ENCODE measurements at regions not wholly inside any gene's neighbourhood (a gene's known extent, or its start where the extent isn't known, plus 50 kb on each side); places are given as distances from the start of the nearest gene placed in this dataset.

GRCh38 chr2:221817878-221818277, 245.8 kb upstream of the EPHA4 start:
- no peak for DNase-seq

- no peak for DNase-seq
These were observed 244.9 kb upstream of the EPHA4 start for GRCh38 chr2:221817052-221817451.

GRCh38 chr2:221816566-221816965, 244.5 kb upstream of the EPHA4 start:
- DNase-seq, result no peak

- no peak for DNase-seq
These were observed 238.5 kb upstream of the EPHA4 start for GRCh38 chr2:221810650-221811049.

- DNase-seq, result no peak
These were observed 238.1 kb upstream of the EPHA4 start for GRCh38 chr2:221810245-221810644.

GRCh38 chr2:221808488-221808887, 236.4 kb upstream of the EPHA4 start:
- no peak for DNase-seq

- DNase-seq, result no peak
These were observed 235.6 kb upstream of the EPHA4 start for GRCh38 chr2:221807706-221808105.

- no peak for DNase-seq
These were observed 230.0 kb upstream of the EPHA4 start for GRCh38 chr2:221802089-221802488.

GRCh38 chr2:221792971-221793521, 220.9 kb upstream of the EPHA4 start:
- no peak for DNase-seq

GRCh38 chr2:221791844-221792243, 219.7 kb upstream of the EPHA4 start:
- no peak for DNase-seq

- DNase-seq, result no peak
These were observed 215.5 kb upstream of the EPHA4 start for GRCh38 chr2:221787561-221787960.

GRCh38 chr2:221786297-221786926, 214.3 kb upstream of the EPHA4 start:
- no peak for DNase-seq

- DNase-seq, result no peak
These were observed 208.2 kb upstream of the EPHA4 start for GRCh38 chr2:221780281-221780688.

GRCh38 chr2:221779614-221780067, 207.5 kb upstream of the EPHA4 start:
- DNase-seq, result no peak

- no peak for DNase-seq
These were observed 205.9 kb upstream of the EPHA4 start for GRCh38 chr2:221778025-221778424.

- no peak for DNase-seq
These were observed 205.0 kb upstream of the EPHA4 start for GRCh38 chr2:221777119-221777518.

- DNase-seq, result no peak
These were observed 203.0 kb upstream of the EPHA4 start for GRCh38 chr2:221775096-221775495.

GRCh38 chr2:221774136-221774535, 202.0 kb upstream of the EPHA4 start:
- no peak for DNase-seq

- DNase-seq, result no peak
These were observed 199.2 kb upstream of the EPHA4 start for GRCh38 chr2:221771297-221771696.

- no peak for DNase-seq
These were observed 195.3 kb upstream of the EPHA4 start for GRCh38 chr2:221767106-221768012.

- no peak for DNase-seq
These were observed 190.4 kb upstream of the EPHA4 start for GRCh38 chr2:221762496-221762895.

- no peak for DNase-seq
These were observed 189.2 kb upstream of the EPHA4 start for GRCh38 chr2:221761260-221761659.

- no peak for DNase-seq
These were observed 186.0 kb upstream of the EPHA4 start for GRCh38 chr2:221758076-221758475.

- no peak for DNase-seq
These were observed 181.3 kb upstream of the EPHA4 start for GRCh38 chr2:221753401-221753800.
